HG03571 (cell line): ENCODE measurements at regions not wholly inside any gene's neighbourhood (a gene's known extent, or its start where the extent isn't known, plus 50 kb on each side); places are given as distances from the start of the nearest gene placed in this dataset.
"Not testable (repeated sequence)": the region's sequence is repeated elsewhere in the genome, so short reads cannot be mapped to it uniquely, and the experiment has no call there.

Experiments used
- ATAC-seq: cut with Tn5 transposase; IDR thresholded peaks from one replicate; pipeline ENCODE4 v1.9.1; 2021; ENCODE audit not compliant: unreplicated experiment

GRCh38 chr2:160550048-160550447 is 56.4 kb upstream of the RBMS1 start:
- ATAC-seq, result no peak

GRCh38 chr2:160551259-160551658 is 57.7 kb upstream of the RBMS1 start:
- ATAC-seq, result no peak

DNA sequence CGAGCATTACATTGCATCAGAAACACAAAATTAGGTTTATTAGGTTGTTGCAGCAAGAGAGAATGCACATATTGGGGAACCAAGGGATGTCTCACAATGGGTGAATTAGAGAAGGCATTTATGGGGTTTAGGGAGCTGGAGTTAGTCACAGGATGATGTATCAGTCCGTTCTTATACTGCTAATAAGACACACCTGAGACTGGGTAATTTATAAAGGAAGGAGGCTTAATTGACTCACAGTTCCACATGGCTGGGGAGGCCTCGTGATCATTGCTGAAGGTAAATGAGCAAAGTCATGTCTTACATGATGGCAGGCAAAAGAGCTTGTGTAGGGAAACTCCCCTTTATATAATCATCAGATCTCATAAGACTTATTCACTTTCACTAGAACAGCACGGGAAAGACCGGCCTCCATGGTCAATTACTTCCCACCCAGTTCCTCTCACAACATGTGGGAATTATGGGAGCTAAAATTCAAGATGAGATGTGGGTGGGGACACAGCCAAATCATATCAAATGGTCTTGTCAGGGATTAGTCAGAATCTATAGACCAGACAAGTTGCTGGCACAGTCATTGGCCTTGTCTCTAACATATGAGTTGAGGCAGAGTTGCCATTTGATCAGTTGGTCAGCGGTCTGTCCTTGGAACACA is 61.9 kb upstream of the RBMS1 start:
- ATAC-seq, result no peak

DNA sequence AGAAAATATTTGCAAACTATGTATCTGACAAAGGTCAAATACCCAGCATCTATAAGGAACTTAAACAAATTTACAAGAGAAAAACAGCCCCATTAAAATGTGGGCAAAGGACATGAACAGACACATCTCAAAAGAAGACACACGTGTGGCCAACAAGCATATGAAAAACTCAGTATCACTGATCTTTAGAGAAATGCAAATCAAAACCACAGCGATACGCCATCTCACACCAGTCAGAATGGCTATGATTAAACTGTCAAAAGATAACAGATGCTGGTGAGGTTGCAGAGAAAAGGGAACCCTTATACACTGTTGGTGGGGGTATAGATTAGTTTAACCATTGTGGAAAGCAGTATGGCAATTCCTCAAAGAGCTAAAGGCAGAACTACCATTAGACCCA is 64.3 kb upstream of the RBMS1 start:
- ATAC-seq, result no peak

DNA sequence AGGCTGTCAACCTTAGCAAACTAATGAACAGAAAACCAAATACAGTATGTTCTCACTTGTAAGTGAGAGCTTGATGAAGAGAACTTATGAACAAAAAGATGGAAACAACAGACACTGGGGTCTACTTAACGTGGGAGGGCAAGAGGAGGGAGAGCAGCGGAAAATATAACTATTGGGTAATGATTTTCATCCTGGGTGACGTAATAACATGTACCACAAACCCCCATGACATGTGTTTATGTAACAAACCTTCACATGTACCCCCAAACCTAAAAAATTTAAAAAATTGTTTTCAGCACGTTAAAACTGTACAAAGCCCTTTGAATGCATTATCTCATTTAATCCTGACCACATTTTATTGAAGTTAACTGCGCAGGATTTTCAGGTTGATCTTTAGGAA is 64.9 kb upstream of the RBMS1 start:
- no peak for ATAC-seq

GRCh38 chr2:160561551-160562295 is 68.1 kb upstream of the RBMS1 start:
- no peak for ATAC-seq

DNA sequence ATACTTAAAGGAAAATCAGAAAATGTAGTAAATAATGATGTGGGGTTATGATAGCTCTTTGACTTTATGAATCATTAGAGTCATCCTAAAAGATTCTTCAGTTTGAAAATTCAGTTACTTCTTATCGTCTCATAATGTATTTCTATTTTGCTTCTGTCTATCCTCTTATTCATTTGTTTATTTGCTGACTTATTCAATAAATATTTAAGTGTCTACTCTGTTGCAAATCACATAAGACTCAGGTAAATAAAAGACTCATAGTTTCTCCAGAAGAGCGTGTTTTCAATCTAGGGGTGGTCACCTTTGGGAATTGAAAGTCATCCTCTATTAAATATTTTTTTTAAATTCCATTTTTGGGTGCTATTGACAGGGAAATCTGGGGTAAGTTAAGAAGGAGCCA is 69.1 kb upstream of the RBMS1 start:
- no peak for ATAC-seq

- ATAC-seq, result no peak
Measured at GRCh38 chr2:160564591-160564990, 71.0 kb upstream of the RBMS1 start.

DNA sequence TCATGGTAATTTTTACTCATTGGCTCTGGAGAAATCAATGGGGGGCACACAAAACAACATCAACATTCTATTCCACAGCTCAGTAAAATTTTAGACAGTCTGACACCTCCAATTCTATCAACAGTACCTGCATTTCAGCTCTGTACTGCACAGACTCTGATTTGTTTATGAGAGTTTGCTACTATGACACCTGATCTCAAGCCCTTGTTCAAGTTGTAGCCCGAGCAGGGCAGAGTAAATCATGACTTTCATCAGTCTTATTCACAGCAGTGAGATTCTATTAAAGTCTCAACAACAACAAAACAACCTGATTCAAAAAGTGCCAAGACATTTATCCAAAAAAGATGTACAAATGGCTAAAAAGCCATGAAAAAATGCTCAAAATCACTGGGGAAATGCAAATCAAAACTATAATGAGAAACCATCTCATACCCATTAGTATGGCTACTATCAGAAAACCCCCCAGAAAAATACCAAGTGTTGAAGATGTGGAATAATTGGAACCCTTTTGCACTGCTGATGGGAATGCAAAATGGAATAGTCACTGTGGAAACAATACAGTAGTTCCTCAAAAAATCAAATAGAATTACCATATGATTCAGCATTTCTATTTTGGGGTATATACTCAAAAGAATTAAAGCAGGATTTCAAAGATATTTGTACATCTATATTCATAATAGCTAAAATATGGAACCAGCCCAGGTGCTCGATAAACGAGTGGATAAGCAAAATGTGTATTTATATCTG is 71.7 kb upstream of the RBMS1 start:
- no peak for ATAC-seq

DNA sequence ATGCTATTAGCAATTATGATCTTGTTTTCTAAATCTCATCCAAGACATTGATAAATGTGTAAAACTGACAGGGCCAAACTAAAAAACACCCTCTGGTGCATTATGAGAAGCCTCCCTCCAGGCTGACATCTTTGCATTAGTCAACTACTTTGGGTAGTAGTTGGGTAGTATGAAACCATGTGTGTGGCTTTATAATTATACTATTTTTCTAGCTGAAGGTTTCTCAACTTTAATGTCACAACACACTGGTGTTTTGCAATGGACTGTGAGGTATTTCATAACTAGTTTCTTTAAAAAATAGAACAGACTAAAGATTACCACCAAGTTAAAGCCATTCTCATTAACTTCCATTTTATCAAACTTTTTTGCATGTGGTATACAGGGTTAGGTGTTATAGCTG is 73.1 kb upstream of the RBMS1 start:
- no peak for ATAC-seq

- no peak for ATAC-seq
Measured at GRCh38 chr2:160568856-160569255, 75.2 kb upstream of the RBMS1 start.

GRCh38 chr2:160570376-160570775 is 76.8 kb upstream of the RBMS1 start:
- ATAC-seq, result no peak

DNA sequence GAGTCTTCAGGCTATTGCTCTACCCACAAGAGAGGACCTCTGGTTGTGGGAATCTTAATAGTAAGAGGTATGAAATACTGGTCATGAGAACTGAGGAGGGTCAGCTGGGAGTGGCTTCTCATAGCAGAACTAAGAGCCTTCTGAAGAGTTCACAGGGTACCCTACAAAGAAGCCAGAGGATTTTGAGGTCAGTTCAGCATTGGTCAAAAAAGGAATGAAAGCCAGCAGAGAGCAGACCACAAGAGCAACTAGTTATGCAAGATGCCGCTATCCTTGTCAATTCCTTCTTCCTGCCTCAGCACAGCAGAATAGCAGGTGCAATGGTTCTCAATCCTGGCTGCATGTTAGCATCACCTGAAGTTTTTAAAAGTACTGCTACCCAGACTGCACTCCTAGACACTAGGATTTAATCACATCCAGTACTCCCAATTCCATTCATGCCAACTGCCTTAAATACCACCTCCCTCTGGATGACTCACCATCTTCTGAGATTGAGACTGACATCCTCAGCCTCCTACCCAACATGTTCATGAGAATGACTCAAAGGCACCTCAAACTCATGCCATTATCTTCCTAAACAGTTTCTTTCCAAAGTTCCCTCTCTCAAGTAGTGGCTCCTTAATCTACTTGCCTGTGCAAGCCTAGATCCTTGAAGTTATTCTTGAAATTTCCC is 81.0 kb upstream of the RBMS1 start:
- no peak for ATAC-seq

DNA sequence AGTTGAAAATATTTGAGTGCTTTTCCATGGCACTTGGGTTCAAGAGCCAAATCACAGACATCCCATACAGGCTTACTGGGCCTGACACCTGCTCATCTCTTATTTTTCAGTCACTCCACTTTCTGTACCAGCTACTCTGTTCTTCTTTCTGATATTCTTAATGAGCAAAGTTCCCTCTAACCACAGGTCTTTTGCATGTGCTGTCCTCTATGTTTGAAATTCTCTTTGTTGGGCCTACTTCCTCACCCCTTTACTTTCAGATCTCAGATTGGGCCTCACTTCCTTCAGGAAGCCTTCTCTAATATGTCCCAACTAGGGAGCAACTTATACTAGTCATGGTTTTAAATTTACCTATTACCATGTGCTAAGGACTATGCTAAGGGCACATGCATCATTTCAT is 81.8 kb upstream of the RBMS1 start:
- no peak for ATAC-seq

DNA sequence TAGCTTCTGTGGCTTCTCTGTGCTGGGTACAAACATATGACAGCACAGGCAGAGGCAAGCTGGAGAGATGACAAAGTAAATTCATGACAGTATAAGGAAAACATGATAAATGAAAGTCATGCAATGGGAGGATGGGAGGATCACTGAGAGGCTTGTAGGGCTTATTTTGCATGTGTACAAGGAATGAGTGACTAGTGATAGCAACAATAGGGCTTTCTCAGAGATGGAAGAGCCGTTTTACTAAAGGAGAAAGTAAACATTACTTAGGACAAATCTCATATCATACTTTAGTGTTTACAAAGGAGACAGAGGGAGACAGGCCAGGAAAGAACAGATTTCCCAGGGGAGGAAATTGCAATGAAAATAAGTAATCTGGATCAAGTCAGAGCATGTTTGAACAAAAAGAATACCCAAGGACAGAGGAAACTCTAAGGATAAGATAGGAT is 82.5 kb upstream of the RBMS1 start:
- no peak for ATAC-seq

DNA sequence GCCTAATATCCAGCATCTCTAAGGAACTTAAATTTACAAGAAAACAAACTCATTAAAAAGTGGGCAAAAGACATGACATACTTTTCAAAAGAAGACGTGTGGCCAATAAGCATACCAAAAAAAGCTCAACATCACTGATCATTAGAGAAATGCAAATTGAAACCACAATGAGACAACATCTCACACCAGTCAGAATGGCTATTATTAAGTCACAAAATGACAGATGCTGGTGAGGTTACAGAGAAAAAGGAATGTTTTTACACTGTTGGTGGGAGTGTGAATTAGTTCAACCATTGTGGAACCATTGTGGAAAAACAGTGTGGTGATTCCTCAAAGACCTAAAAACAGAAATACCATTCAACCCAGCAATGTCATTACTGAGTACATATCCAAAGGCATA is 83.5 kb upstream of the RBMS1 start:
- not testable (repeated sequence) for ATAC-seq

DNA sequence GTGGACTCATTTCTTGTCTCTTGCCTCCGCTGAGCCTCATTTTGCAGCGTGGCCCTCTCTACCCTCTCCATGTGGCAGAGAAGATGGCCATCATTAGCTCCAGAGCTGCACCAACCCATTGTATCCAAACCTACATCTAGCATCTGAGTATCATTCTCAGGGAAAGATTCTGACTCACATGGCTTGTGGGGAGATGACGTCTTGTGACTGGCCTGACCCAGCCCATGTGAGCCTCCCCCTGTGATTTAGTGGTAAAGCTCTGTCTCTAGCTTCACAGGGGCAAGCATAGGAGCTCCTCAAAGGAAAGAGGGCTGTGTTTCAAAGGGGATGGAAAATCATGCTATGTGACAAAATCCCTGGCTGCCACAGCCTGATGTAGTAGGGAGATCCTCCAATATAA is 87.4 kb upstream of the RBMS1 start:
- no peak for ATAC-seq

DNA sequence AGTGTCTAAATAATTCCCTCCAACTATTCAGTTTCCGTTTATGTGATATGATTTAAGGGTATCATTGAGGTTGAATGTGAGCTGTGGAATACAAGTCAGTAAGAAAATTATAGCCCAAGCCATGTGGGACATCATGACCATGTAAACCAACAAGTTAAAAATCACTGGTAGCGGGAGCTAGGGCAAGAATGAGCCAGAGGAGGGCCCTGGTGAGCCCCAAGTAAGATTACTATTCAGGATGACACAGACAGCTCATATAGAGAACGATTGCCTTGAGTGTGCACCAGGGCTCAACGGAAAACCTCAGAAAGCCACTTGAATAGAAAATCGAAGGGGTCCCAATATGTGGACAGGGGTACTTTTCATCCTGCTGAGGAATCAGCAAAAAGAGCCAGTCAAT is 87.8 kb upstream of the RBMS1 start:
- ATAC-seq, result no peak

GRCh38 chr2:160582081-160582480 is 88.5 kb upstream of the RBMS1 start:
- ATAC-seq, result no peak

DNA sequence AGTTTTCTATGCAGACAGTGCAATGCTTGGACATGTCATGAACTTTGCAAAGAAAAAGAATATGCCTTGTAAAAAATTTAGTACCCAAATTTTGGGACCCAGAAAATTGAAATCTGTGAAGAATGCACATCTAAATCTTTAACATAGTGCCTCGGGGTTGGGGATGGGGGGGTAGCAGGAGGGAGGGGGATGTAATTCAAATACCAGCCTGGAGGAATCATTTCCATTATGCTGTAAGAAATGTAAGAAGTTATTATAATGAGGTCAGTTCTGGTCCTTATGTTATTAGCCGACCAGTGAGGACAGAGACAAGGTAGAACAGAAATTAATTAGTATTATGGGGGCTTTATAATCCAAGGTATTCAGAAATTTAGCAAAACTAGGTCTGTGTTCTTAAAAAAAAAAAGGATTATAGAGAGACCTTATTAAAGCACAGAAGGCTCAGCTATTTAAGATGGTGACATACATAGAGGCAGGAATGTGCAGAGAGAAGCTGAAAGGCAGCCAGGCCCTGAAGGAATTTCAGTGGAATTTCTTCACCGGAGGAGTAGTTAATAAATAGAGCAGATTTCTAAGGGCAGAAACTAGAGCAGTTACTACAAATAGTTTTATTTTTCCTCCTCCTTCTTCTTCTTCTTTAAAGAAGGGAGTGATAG is 89.0 kb upstream of the RBMS1 start:
- ATAC-seq, result no peak

DNA sequence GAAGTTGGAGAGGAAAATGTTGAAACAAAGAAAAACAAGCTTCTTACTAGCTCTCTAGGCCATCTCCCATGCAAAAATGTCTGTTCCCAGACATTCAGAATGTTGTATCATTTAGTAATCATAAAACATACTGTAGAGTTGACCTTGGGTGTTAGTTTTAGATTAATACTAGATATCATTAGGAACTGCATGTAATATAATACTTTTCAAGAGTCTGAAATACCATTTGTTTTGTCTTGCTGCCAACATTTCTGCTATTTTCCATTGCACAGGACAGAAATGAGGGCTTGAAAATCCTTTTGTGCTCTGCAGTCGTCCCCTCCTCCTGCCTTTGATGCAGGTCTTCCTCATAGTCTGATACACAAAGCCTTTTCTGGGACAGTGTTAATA is 89.5 kb upstream of the RBMS1 start:
- ATAC-seq, result no peak
